ENCODE measurements at regions not wholly inside any gene's neighbourhood (a gene's known extent, or its start where the extent isn't known, plus 50 kb on each side); places are given as distances from the start of the nearest gene placed in this dataset.

DNA sequence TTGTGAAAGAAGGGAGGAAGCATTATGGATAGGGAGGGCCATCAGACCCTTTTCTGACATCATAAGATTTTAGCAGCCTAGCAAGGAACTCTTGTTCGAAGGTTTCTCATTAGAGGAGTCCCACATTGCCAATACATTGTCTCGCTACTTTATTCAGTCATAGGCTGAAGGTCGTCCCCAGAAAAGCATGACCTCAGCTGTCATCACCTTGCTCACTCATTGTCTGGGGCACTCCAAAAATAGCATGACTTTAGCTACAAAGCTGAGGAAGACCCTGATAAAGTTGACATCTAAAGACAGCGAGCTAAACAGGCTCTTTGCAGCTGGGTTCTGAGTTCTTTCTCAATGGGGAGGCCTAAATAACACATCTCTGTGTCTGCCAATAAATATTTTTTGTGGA is 112.4 kb upstream of the PTPRR start:
- H3K4me3 ChIP-seq (ENCODE audit: low read depth, low read length), result no peak overlapping the region
- no peak for DNase-seq (ENCODE audit: low read depth)

DNA sequence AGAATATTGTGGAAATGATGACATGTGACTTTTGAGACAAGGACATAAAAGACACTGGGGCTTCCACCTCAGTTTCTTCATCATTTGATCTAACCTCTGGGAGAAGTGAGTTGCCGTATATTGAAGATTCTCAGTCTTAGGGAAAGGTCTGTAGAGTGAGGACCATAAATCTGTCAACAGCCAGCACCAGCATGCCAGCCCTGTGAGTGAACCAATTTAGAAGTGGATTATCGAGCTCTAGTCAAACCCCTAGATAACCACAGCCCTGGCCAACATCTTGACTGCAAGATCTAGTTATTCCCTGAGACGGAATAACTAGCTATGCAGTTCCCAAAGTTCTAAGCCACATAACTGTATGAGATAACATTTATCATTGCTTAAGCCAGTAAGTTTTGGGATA is 108.8 kb upstream of the PTPRR start:
- TF ChIP-seq, protein P1, sequence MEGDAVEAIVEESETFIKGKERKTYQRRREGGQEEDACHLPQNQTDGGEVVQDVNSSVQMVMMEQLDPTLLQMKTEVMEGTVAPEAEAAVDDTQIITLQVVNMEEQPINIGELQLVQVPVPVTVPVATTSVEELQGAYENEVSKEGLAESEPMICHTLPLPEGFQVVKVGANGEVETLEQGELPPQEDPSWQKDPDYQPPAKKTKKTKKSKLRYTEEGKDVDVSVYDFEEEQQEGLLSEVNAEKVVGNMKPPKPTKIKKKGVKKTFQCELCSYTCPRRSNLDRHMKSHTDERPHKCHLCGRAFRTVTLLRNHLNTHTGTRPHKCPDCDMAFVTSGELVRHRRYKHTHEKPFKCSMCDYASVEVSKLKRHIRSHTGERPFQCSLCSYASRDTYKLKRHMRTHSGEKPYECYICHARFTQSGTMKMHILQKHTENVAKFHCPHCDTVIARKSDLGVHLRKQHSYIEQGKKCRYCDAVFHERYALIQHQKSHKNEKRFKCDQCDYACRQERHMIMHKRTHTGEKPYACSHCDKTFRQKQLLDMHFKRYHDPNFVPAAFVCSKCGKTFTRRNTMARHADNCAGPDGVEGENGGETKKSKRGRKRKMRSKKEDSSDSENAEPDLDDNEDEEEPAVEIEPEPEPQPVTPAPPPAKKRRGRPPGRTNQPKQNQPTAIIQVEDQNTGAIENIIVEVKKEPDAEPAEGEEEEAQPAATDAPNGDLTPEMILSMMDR (IDR thresholded peaks at IDR 0.05; ENCODE audit: insufficient read depth, low read length), result no peak
- no peak for DNase-seq (ENCODE audit: low read depth)
- no peak overlapping the region for H3K4me3 ChIP-seq (ENCODE audit: low read depth, low read length)

More for the DNA sequence above, 112.4 kb upstream of the PTPRR start:
- TF ChIP-seq, protein P1 (IDR thresholded peaks at IDR 0.05; ENCODE audit: insufficient read depth, low read length), result no peak

DNA sequence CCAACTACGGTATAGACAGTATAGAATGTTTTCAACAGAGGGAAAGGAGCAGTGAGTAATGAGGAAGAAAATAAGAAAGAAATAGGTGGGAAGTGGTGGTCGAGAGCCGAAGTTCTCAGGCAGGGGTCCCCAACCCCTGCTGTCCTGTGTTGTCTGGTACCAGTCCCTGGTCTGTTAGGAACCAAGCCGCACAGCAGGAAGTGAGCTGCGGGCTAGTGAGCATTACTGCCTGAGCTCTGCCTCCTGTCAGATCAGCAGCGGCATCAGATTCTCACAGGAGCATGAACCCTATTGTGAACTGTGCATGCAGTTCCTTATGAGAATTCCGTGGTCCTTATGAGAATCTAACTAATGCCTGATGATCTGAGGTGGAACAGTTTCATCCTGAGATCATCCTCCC is 107.3 kb upstream of the PTPRR start:
- H3K4me3 ChIP-seq (ENCODE audit: low read depth, low read length), result no peak overlapping the region
- TF ChIP-seq, protein P1 (IDR thresholded peaks at IDR 0.05; ENCODE audit: insufficient read depth, low read length), result no peak
- no peak for DNase-seq (ENCODE audit: low read depth)

DNA sequence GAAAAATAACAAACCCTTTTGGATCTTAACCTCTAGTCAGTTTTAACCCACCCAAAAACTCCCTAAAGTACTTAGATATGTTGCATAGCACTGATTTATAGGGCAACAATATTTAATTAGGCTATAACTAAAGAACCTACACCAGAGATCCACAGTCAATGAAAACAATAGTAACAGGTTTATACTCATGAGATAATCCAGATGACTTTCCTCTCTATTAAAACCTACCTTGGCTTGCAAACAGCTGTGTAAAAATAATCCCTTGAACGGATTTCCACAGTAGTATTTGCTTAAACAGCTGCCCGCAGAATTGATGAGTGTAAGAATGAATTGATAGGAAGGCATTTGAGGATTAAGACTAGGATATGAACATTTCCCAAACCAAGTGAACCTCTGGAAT is 104.3 kb upstream of the PTPRR start:
- no peak for DNase-seq (ENCODE audit: low read depth)
- TF ChIP-seq, protein P1 (IDR thresholded peaks at IDR 0.05; ENCODE audit: insufficient read depth, low read length), result no peak
- H3K4me3 ChIP-seq (ENCODE audit: low read depth, low read length), result no peak overlapping the region

DNA sequence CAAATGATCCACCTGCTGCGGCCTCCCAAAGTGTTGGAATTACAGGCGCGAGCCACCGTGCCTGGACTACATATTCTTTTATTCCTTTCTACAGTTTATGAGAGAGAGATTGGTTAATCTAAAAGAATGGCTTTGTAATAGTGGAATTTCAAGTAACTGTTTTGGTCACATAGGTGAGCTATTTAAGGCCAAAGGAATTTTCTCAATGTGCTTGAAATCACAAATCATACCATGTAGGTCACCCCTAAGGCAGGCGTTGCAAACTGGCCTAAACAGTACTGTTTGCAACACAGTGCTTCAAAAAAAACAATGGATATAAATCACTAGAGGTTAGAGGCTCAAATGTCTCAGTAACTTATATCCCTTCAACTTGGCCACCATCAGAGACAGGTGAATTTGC is 103.7 kb upstream of the PTPRR start:
- TF ChIP-seq, protein P1 (IDR thresholded peaks at IDR 0.05; ENCODE audit: insufficient read depth, low read length), result no peak
- DNase-seq (ENCODE audit: low read depth), result no peak
- no peak overlapping the region for H3K4me3 ChIP-seq (ENCODE audit: low read depth, low read length)

DNA sequence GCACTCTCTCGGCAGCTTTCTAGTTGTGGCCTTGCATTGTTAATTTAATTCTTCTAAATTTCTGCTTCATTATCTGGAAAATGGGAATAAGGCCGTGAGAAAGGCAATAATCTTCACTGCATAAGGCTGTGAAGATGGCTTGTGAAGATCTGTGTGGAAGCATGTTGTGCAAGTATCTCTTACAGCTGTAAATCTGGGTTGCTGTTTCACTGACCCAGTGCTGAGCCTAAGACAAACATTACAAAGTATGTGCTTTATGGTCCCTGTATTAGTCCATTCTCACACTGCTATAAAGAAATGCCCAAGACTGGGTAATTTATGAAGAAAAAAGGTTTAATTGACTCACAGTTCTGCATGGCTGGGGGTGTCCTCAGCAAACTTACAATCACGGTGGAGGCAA is 101.0 kb upstream of the PTPRR start:
- TF ChIP-seq, protein P1 (IDR thresholded peaks at IDR 0.05; ENCODE audit: insufficient read depth, low read length), result no peak
- no peak for DNase-seq (ENCODE audit: low read depth)
- no peak overlapping the region for H3K4me3 ChIP-seq (ENCODE audit: low read depth, low read length)

DNA sequence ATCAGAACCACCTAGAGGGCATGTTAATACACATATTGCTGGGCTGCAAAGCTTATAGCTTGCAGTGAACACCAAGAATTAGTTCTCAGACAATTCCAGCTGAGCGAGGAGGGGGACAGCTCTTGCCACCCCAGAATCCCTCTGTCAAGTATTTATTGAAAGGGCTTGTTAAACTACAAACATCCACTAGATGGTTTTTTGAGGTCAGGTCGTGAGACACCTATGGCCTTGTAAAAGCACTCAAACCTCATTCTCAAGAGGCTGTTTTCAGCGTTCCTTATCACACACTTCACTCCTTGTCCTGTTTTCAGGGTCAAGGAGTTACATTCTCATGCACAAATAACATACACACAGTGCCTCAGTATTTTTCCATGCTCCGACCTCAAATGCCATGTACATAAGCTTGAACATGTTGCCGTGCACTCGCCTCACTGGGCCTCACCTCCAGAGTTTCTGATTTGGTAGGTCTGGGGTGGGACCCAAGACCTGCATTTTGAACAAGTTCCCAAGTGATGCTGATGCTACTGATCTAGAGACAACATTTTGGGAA is 98.8 kb upstream of the PTPRR start:
- TF ChIP-seq, protein P1 (IDR thresholded peaks at IDR 0.05; ENCODE audit: insufficient read depth, low read length), result no peak
- no peak for DNase-seq (ENCODE audit: low read depth)
- no peak overlapping the region for H3K4me3 ChIP-seq (ENCODE audit: low read depth, low read length)

Data from fibroblast of the aortic adventitia (primary cell).